ENCODE measurements at regions not wholly inside any gene's neighbourhood (a gene's known extent, or its start where the extent isn't known, plus 50 kb on each side); places are given as distances from the start of the nearest gene placed in this dataset.
A peak's percentile ranks its signal among the peaks of the same experiment; 100 is the strongest.

DNA sequence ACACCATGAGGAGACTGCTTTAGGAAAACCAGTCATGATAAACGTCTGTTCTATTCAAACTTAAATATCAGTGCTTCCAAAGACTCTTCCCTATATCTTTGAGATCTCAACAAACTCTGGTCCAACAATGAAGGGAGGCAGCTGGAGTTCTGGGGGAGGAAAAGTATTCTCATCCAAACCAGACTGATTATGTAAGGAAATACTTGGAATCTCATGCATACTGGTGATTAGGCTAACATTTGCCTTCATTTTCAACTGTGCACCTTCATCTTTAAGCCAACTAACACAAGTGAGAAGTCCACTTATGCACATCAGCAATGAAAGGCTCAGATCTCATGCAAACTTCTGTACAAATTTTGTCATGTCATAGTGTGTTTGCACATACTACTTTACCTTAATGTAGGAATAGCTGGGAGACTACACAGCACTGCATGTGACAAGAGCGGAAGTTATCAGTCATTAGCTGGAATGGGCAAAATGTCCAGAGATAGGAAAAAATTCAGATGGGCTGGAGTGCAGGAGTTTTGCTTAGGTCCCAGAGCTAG lies 67.5 kb upstream of the STK17B start:
- Histone ChIP-seq H3K9ac (ENCODE audit: low read depth in 1 of 3, low read length in 3 of 3) (no peak overlapping the region), H3K27me3 (ENCODE audit: control insufficient read depth in 3 of 3, insufficient read depth in 3 of 3, low read length in 3 of 3) (no peaks in the 10 kb centered on the region), H3K36me3 (ENCODE audit: control insufficient read depth in 3 of 3, insufficient read depth in 3 of 3, low read length in 3 of 3) (no peaks in the 10 kb centered on the region), H3K4me1 (ENCODE audit: control insufficient read depth in 3 of 3, insufficient read depth in 3 of 3, low read length in 3 of 3) (peaks cover 0 to 6% (median 0%) of the 10 kb centered on the region in 3 donors), H3K27ac (ENCODE audit: low read depth, low read length) (no peak overlapping the region), H3K9me3 (ENCODE audit: control insufficient read depth in 3 of 3, low read length in 3 of 3) (no peaks in the 10 kb centered on the region), H3K4me3 (ENCODE audit: low read length in 3 of 3) (no peak overlapping the region)

DNA sequence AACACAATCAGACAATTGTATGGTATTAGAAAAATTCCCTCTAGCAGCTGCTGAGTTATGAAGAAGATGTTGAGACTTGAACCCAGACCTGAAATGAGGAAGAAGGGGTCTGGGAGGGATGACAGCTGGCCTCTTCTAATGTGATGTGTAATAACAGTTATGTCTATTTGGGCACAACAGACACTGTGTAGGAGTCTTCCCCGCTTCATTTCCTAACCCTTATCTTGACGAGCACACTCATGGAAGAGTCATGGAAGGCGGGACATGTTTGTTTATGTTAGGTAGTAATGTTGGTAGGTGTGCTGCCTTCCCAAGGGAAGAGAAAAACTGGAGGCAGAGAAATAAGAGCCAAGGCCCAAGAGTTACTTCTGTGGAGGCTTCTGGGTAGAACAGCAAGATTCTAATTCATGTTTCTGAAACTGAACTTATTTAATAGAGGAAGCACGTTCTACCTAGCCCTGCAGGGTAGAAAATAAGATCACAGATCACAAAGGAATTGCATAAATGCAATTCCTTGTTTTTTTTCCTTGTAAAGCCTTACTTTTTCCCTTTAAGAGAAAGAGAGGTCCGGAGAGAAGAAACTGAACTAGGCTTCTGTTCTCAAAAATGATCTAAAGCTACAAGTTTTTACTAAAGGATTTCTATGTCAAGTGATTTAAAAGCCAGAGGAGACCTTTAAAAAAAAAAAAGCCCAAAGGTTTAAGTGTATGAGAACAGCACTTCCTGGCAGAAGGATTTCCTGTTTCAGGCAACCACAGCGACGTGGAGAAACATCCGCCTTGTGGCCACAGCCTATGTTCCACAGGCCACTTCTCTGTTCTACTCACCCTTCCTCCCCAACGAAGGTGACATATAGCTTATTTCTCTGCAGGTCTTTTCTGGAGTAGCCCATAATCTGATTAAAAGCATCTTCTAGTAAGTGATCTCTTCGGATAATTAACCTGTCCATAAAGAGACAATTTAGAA lies 68.5 kb upstream of the STK17B start:
- Histone ChIP-seq H3K4me1 (ENCODE audit: control insufficient read depth in 3 of 3, insufficient read depth in 3 of 3, low read length in 3 of 3) (peaks cover 0 to 6% (median 0%) of the 10 kb centered on the region in 3 donors), H3K9ac (ENCODE audit: low read depth in 1 of 3, low read length in 3 of 3) (no peak overlapping the region), H3K27ac (ENCODE audit: low read depth, low read length) (peak overlapping the region; percentile 39), H3K36me3 (ENCODE audit: control insufficient read depth in 3 of 3, insufficient read depth in 3 of 3, low read length in 3 of 3) (no peaks in the 10 kb centered on the region), H3K4me3 (ENCODE audit: low read length in 3 of 3) (no peak overlapping the region), H3K27me3 (ENCODE audit: control insufficient read depth in 3 of 3, insufficient read depth in 3 of 3, low read length in 3 of 3) (no peaks in the 10 kb centered on the region), H3K9me3 (ENCODE audit: control insufficient read depth in 3 of 3, low read length in 3 of 3) (no peaks in the 10 kb centered on the region)

DNA sequence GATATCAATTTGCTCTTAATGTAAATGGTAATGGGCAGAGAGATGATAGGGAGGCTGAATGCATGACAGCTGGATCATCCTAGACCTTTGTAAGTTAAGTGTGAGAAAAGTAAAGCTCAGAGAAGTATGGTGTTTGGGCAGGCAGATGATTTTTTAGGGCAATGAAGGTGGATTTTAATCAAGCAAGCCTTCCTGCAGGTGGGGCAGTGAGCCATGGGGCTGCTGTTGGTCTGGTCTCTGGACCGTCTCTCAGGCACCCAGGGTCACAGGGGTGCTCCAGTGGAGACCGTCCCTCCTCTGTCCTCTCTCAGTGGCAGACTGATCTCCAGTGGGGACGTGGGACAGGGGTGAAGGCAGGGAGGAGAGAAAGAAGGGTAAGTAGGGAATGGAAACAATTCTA lies 69.8 kb upstream of the STK17B start:
- peaks cover 0 to 6% (median 0%) of the 10 kb centered on the region in 3 donors for H3K4me1 ChIP-seq (ENCODE audit: control insufficient read depth in 3 of 3, insufficient read depth in 3 of 3, low read length in 3 of 3)
- H3K9ac ChIP-seq (ENCODE audit: low read depth in 1 of 3, low read length in 3 of 3) = no peak overlapping the region
- H3K9me3 ChIP-seq (ENCODE audit: control insufficient read depth in 3 of 3, low read length in 3 of 3) = no peaks in the 10 kb centered on the region
- no peak overlapping the region for H3K4me3 ChIP-seq (ENCODE audit: low read length in 3 of 3)
- H3K27ac ChIP-seq (ENCODE audit: low read depth, low read length) = no peak overlapping the region
- H3K27me3 ChIP-seq (ENCODE audit: control insufficient read depth in 3 of 3, insufficient read depth in 3 of 3, low read length in 3 of 3) = no peaks in the 10 kb centered on the region
- no peaks in the 10 kb centered on the region for H3K36me3 ChIP-seq (ENCODE audit: control insufficient read depth in 3 of 3, insufficient read depth in 3 of 3, low read length in 3 of 3)

DNA sequence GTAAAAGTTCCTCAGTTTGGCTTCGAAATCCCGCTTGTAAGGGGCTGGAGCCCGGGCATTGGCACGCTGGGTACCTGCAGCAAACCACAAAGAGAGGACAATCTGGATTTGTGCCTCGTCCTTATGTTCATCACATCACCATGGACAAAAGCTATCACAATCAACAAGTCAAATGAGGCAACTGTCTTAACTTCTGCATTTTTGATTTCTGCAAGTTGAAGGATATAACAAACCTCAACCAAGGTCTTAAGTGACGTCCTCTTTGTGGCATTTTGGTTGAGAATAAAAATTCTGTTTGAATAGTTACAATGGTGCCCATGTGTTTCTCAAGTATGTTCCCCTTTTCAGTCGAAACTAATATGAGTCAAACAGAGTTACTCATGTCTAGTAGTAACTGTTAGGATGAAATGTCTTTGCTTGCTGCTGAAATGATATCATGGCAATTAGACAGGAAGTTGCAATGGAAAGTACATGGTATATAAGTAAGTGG lies 70.8 kb upstream of the STK17B start:
- H3K4me3 ChIP-seq (ENCODE audit: low read length in 3 of 3) = no peak overlapping the region
- no peak overlapping the region for H3K9ac ChIP-seq (ENCODE audit: low read depth in 1 of 3, low read length in 3 of 3)
- H3K9me3 ChIP-seq (ENCODE audit: control insufficient read depth in 3 of 3, low read length in 3 of 3) = no peaks in the 10 kb centered on the region
- H3K4me1 ChIP-seq (ENCODE audit: control insufficient read depth in 3 of 3, insufficient read depth in 3 of 3, low read length in 3 of 3) = peaks cover 0 to 6% (median 0%) of the 10 kb centered on the region in 3 donors
- no peaks in the 10 kb centered on the region for H3K36me3 ChIP-seq (ENCODE audit: control insufficient read depth in 3 of 3, insufficient read depth in 3 of 3, low read length in 3 of 3)
- peak overlapping the region; percentile 20 for H3K27ac ChIP-seq (ENCODE audit: low read depth, low read length)
- no peaks in the 10 kb centered on the region for H3K27me3 ChIP-seq (ENCODE audit: control insufficient read depth in 3 of 3, insufficient read depth in 3 of 3, low read length in 3 of 3)

DNA sequence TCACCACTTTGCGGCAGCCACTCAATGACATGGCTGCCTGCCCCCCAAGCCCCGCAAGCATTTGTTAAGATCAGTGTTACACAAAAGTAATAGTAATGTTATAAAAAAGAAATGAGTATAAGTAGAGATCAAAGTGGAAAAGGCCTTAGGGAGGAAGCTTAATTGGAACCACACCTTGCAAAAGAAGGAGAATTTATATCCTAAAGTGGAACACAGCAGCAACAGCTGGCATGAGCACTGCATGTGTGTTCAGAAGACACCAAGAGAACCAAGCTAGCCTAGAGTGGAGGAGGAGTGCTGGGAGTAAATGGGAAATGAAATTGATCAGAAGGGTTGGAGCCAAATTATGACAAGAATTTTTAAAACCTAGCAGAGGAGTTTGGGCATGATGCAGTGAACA lies 73.1 kb upstream of the STK17B start:
- Histone ChIP-seq H3K27me3 (ENCODE audit: control insufficient read depth in 3 of 3, insufficient read depth in 3 of 3, low read length in 3 of 3) (no peaks in the 10 kb centered on the region), H3K9ac (ENCODE audit: low read depth in 1 of 3, low read length in 3 of 3) (no peak overlapping the region), H3K36me3 (ENCODE audit: control insufficient read depth in 3 of 3, insufficient read depth in 3 of 3, low read length in 3 of 3) (no peaks in the 10 kb centered on the region), H3K9me3 (ENCODE audit: control insufficient read depth in 3 of 3, low read length in 3 of 3) (no peaks in the 10 kb centered on the region), H3K4me3 (ENCODE audit: low read length in 3 of 3) (no peak overlapping the region), H3K27ac (ENCODE audit: low read depth, low read length) (no peak overlapping the region), H3K4me1 (ENCODE audit: control insufficient read depth in 3 of 3, insufficient read depth in 3 of 3, low read length in 3 of 3) (peaks cover 0 to 6% (median 5%) of the 10 kb centered on the region in 3 donors)

DNA sequence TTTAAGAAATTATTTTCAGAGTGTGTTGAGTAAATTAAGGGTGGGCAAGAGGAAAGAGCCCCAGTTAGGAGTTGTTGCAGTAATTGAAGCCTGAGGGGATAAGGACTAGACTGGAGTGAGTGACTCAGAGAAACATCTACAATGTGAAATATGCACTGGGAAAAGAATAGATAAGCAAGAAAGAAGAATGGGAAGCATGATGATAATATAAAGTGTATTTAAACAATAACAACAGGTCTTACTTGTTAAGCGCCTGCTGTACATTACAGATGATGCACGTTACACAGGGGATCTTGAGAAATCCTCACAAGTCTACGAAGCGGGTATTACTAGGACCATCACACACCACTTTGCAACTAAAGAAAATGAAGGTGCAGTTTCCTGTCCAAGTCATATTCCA lies 73.6 kb upstream of the STK17B start:
- Histone ChIP-seq H3K4me3 (ENCODE audit: low read length in 3 of 3) (no peak overlapping the region), H3K27ac (ENCODE audit: low read depth, low read length) (no peak overlapping the region), H3K36me3 (ENCODE audit: control insufficient read depth in 3 of 3, insufficient read depth in 3 of 3, low read length in 3 of 3) (no peaks in the 10 kb centered on the region), H3K9me3 (ENCODE audit: control insufficient read depth in 3 of 3, low read length in 3 of 3) (no peaks in the 10 kb centered on the region), H3K27me3 (ENCODE audit: control insufficient read depth in 3 of 3, insufficient read depth in 3 of 3, low read length in 3 of 3) (no peaks in the 10 kb centered on the region), H3K4me1 (ENCODE audit: control insufficient read depth in 3 of 3, insufficient read depth in 3 of 3, low read length in 3 of 3) (peaks cover 0 to 5% (median 2%) of the 10 kb centered on the region in 3 donors), H3K9ac (ENCODE audit: low read depth in 1 of 3, low read length in 3 of 3) (no peak overlapping the region)

DNA sequence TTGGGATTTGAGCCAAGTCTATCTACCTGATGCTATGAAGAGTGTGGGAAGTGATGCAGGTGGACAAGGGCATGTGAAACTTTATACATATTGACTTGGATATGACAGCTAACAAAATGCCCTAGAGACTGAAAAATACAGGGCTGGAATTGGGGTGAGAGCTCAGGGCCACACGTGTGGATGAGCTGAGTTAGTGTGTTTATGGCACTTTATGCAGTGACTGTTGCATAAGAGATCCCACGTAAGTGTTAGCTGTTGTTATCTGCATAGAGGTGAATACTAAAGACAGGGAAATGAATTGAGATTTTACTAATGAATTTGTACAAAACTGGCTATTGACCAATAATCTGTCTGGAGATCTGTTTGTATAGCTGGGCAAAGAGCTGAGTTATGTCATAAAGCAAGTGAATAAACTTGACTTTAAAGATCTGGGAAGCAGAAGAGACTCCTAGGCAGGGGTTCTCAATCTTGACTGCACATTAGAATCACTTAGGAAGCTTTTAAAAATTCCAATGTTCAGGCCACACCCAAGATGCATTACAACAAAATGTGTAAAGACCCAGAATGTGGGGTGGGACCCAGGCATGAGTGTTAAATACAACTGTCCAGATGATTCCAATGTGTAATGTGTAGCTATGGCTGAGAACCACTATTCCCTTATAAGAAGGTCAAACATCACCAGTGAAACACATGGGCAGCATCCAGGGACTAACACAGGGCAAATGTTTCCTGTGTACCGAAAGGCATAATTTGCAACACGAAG lies 74.2 kb upstream of the STK17B start:
- H3K36me3 ChIP-seq (ENCODE audit: control insufficient read depth in 3 of 3, insufficient read depth in 3 of 3, low read length in 3 of 3) = no peaks in the 10 kb centered on the region
- no peak overlapping the region for H3K9ac ChIP-seq (ENCODE audit: low read depth in 1 of 3, low read length in 3 of 3)
- no peaks in the 10 kb centered on the region for H3K27me3 ChIP-seq (ENCODE audit: control insufficient read depth in 3 of 3, insufficient read depth in 3 of 3, low read length in 3 of 3)
- H3K4me1 ChIP-seq (ENCODE audit: control insufficient read depth in 3 of 3, insufficient read depth in 3 of 3, low read length in 3 of 3) = peaks cover 0 to 5% (median 0%) of the 10 kb centered on the region in 3 donors
- no peak overlapping the region for H3K27ac ChIP-seq (ENCODE audit: low read depth, low read length)
- H3K4me3 ChIP-seq (ENCODE audit: low read length in 3 of 3) = no peak overlapping the region
- no peaks in the 10 kb centered on the region for H3K9me3 ChIP-seq (ENCODE audit: control insufficient read depth in 3 of 3, low read length in 3 of 3)

DNA sequence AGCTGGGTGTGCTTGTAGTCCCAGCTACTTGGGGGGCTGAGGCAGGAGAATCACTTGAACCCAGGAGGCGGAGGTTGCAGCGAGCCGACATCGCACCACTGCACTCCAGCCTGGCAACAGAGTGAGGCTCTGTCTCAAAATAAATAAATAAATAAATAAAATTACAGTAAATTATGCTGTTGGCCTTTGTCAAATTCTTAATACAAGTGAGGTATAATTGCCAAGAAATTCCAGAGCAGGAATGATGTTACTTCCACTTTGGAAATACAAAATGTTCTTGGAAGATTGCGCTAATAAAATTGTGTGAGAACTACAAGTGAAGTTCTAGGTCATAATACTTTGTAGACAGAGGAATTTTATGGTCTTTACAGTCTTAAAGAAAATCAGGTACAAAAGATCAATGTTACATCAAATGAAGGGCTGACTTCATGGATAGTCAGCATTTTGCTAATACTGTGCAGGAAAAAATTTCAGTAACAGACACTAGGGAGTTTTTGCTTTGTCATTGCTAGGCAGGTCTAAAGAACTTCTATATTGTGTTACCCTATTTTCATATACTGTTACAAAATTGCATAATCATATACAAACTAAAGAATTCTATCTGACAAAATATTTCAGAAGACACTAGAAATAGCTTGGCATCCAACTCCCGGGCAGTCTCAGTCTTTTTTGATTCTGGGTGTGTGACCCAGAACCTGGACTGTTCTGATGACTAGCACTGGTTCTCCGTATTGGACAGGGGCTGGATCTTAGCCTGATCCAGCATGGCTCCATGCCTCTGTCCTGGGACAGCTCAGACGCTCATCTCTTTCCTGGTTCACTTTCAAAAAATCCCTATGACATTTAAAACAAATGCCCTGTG lies 76.0 kb upstream of the STK17B start:
- H3K4me3 ChIP-seq (ENCODE audit: low read length in 3 of 3) = no peak overlapping the region
- H3K9me3 ChIP-seq (ENCODE audit: control insufficient read depth in 3 of 3, low read length in 3 of 3) = no peaks in the 10 kb centered on the region
- no peaks in the 10 kb centered on the region for H3K27me3 ChIP-seq (ENCODE audit: control insufficient read depth in 3 of 3, insufficient read depth in 3 of 3, low read length in 3 of 3)
- H3K9ac ChIP-seq (ENCODE audit: low read depth in 1 of 3, low read length in 3 of 3) = no peak overlapping the region
- H3K4me1 ChIP-seq (ENCODE audit: control insufficient read depth in 3 of 3, insufficient read depth in 3 of 3, low read length in 3 of 3) = peaks cover 0 to 5% (median 0%) of the 10 kb centered on the region in 3 donors
- no peaks in the 10 kb centered on the region for H3K36me3 ChIP-seq (ENCODE audit: control insufficient read depth in 3 of 3, insufficient read depth in 3 of 3, low read length in 3 of 3)
- H3K27ac ChIP-seq (ENCODE audit: low read depth, low read length) = no peak overlapping the region

DNA sequence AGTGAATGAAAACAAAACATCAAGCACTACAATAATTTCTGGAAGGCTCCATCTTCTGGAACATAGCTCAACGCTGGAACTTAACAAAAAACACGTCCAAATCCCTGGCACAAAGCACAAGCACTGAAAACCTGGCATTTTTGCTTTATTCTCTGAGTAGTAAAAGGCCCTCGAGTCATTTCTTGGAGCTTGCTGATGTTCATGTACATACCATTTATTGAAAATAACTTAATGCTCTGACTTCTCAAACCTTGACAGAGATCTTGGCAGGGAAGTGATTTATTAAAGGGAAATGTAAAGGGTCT lies 76.5 kb upstream of the STK17B start:
- H3K36me3 ChIP-seq (ENCODE audit: control insufficient read depth in 3 of 3, insufficient read depth in 3 of 3, low read length in 3 of 3) = no peaks in the 10 kb centered on the region
- H3K4me1 ChIP-seq (ENCODE audit: control insufficient read depth in 3 of 3, insufficient read depth in 3 of 3, low read length in 3 of 3) = peaks cover 0 to 5% (median 0%) of the 10 kb centered on the region in 3 donors
- no peaks in the 10 kb centered on the region for H3K9me3 ChIP-seq (ENCODE audit: control insufficient read depth in 3 of 3, low read length in 3 of 3)
- no peaks in the 10 kb centered on the region for H3K27me3 ChIP-seq (ENCODE audit: control insufficient read depth in 3 of 3, insufficient read depth in 3 of 3, low read length in 3 of 3)
- no peak overlapping the region for H3K4me3 ChIP-seq (ENCODE audit: low read length in 3 of 3)
- no peak overlapping the region for H3K9ac ChIP-seq (ENCODE audit: low read depth in 1 of 3, low read length in 3 of 3)
- H3K27ac ChIP-seq (ENCODE audit: low read depth, low read length) = no peak overlapping the region
